Esophagus muscularis mucosa (tissue), 4 donors: ENCODE measurements at regions not wholly inside any gene's neighbourhood (a gene's known extent, or its start where the extent isn't known, plus 50 kb on each side); places are given as distances from the start of the nearest gene placed in this dataset.

Source experiments
- DNase-seq: peaks from one replicate; pipeline ENCODE4 v3.0.0-alpha.2; 2017; ENCODE audit errors: extremely low spot score
- H3K27ac ChIP-seq, 4 donors: fragments of 200-600 bp; sonication (generic); replicated peaks in 1 of 4; 1 replicate in 3 of 4; 2 replicates in 1 of 4; pipeline ENCODE4 v1.5.1; 2016 to 2019; ENCODE audit warnings: mild to moderate bottlenecking in 1 of 4
- H3K27me3 ChIP-seq, 4 donors: fragments of 200-600 bp; sonication (generic); one replicate each; pipeline versions ENCODE4 v1.5.1 to v1.6.0; 2016 to 2019
- H3K36me3 ChIP-seq, 4 donors: fragments of 200-600 bp; sonication (generic); one replicate each; pipeline ENCODE4 v1.5.1; 2016 to 2019
- H3K4me1 ChIP-seq, 4 donors: fragments of 200-600 bp; sonication (generic); one replicate each; pipeline ENCODE4 v1.5.1; 2016 to 2019
- H3K4me3 ChIP-seq, 4 donors: fragments of 200-600 bp; sonication (generic); 1 replicate in 2 of 4; 2 replicates in 2 of 4; pipeline ENCODE4 v1.5.1; 2016 to 2019; ENCODE audit warnings: mild to moderate bottlenecking in 4 of 4, moderate library complexity in 1 of 4
- H3K9me3 ChIP-seq, 4 donors: fragments of 200-600 bp; sonication (generic); 1 replicate in 3 of 4; 2 replicates in 1 of 4; pipeline ENCODE4 v1.5.1; 2016 to 2019
- EP300 ChIP-seq: sonication (generic); formaldehyde crosslinking; IDR thresholded peaks from one replicate; pipeline ENCODE4 v1.6.1; 2017; ENCODE audit warnings: antibody characterized with exemption
- POLR2A ChIP-seq: fragments of 450-650 bp; IDR thresholded peaks from one replicate; pipeline ENCODE4 v1.6.1; 2017; ENCODE audit warnings: antibody characterized with exemption, moderate library complexity, mild to moderate bottlenecking, low read depth
- POLR2AphosphoS5 ChIP-seq, 2 donors: sonication (generic); formaldehyde crosslinking; IDR thresholded peaks; one replicate each; pipeline ENCODE4 v1.6.1; 2017; ENCODE audit warnings: antibody characterized with exemption in 2 of 2
- WGBS: methylation state at CpG from one replicate; pipeline ENCODE4 v1.1.5; 2018; 5-methylcytosine and 5-hydroxymethylcytosine counted together
- intact Hi-C: fragments of 100-400 bp; cut with DNase I; formaldehyde crosslinking; loops from one replicate; pipeline ENCODE4 v1.15.1; 2023
- TF ChIP-seq, protein P1 (sequence below), 3 experiments: fragments of 200-600 bp in 2 of 3; fragments of 450-650 bp in 1 of 3; sonication (generic) in 2 of 3; IDR thresholded peaks; one replicate each; pipeline ENCODE4 v1.5.1; 2017 to 2019; ENCODE audit warnings: antibody characterized with exemption in 3 of 3, mild to moderate bottlenecking in 2 of 3, moderate library complexity in 1 of 3

DNA sequence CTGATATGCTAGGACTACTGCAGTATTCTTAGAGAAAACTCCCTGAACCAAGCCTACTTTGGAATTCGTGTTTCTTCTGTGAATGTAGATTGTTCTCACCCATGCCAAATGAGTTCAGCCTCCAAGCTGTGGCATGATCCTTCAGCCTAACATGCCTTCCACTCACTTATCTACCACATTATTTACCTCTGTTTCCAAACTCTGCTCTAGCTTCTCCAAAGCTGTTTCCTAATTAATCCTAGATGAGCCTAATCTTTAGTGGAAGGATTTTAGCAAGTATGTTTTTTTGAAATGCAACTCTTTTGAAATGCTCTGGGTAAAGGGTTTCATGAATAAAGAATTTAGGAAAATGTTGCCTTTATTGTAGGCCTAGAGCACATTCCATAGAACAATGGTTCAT, 152.9 kb upstream of the MMADHC start:
- H3K9me3 ChIP-seq: no peaks in the 10 kb centered on the region
- no peak overlapping the region for H3K4me3 ChIP-seq
- TF ChIP-seq, protein P1, sequence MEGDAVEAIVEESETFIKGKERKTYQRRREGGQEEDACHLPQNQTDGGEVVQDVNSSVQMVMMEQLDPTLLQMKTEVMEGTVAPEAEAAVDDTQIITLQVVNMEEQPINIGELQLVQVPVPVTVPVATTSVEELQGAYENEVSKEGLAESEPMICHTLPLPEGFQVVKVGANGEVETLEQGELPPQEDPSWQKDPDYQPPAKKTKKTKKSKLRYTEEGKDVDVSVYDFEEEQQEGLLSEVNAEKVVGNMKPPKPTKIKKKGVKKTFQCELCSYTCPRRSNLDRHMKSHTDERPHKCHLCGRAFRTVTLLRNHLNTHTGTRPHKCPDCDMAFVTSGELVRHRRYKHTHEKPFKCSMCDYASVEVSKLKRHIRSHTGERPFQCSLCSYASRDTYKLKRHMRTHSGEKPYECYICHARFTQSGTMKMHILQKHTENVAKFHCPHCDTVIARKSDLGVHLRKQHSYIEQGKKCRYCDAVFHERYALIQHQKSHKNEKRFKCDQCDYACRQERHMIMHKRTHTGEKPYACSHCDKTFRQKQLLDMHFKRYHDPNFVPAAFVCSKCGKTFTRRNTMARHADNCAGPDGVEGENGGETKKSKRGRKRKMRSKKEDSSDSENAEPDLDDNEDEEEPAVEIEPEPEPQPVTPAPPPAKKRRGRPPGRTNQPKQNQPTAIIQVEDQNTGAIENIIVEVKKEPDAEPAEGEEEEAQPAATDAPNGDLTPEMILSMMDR (IDR thresholded peaks at IDR 0.05): no peak
- 83% methylated on average over 1 of the region's 1 CpG for WGBS
- H3K27ac ChIP-seq: no peak overlapping the region
- DNase-seq: no peak
- intact Hi-C loops: no loop called here
- no peaks in the 10 kb centered on the region for H3K27me3 ChIP-seq
- no peaks in the 10 kb centered on the region for H3K36me3 ChIP-seq
- H3K4me1 ChIP-seq: peaks cover 0 to 14% (median 2%) of the 10 kb centered on the region in 4 donors

DNA sequence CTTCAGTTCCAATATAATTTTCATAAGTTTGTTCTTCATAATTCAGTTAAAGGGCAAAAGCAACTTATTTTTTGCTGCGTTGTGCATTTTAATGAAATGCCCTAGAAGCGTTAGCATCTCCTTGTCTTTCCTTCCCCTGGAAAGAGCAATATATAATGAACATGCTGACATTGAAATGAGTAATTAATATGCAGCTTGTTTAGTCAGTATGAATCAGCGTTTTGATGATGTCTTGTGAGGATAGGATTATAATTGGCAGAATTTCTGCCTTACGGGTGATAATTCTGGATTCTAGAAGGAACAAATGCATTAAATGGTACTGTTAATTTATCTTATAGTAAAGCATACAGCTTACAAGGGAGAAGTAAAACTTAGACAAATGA, 152.3 kb upstream of the MMADHC start:
- peaks cover 0 to 14% (median 5%) of the 10 kb centered on the region in 4 donors for H3K4me1 ChIP-seq
- intact Hi-C loops: no loop called here
- no peak for TF ChIP-seq POLR2AphosphoS5 (IDR thresholded peaks at IDR 0.05)
- no peak for TF ChIP-seq EP300
- TF ChIP-seq POLR2A: no peak
- TF ChIP-seq, protein P1 (IDR thresholded peaks at IDR 0.05): no peak
- H3K9me3 ChIP-seq: no peaks in the 10 kb centered on the region
- no peaks in the 10 kb centered on the region for H3K27me3 ChIP-seq
- no peak overlapping the region for H3K27ac ChIP-seq
- DNase-seq: no peak
- H3K36me3 ChIP-seq: no peaks in the 10 kb centered on the region
- 96% methylated on average over 4 of the region's 4 CpGs for WGBS
- no peak overlapping the region for H3K4me3 ChIP-seq

DNA sequence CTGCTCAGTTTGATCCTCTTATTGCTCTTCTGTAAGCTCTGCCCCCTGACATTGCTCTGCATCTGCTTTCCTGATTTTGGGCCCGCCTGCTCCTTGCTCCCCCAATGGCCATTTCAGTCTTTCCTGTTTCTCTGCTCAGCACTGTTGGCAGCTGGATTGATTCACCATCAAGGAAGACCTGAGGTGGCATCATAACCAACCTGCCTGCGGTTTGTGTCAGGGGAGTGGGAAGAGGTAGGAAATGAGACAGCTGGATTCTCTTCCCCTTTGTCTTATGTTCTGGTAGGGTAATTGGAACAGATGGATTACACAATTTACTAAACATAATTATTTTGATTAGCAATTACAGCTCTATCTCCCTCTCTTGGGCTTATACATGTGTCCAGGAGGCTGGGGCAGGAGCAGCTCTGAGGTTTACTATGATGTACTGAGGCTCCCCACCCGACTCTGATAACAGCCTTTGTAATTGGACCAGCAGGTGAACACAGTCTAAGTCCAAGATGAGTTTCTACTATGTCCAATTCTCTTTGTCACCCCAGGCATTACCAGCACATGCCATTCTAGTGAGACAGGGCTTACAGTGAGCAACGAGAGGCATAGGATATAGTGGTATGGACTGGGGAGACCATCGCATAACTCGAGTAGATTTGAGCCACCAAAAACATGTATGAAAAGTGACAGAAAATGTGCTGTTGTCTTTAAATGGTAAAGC, 151.8 kb upstream of the MMADHC start:
- DNase-seq: no peak
- 95% methylated on average over 6 of the region's 6 CpGs for WGBS
- Histone ChIP-seq H3K36me3 (no peaks in the 10 kb centered on the region), H3K4me3 (no peak overlapping the region), H3K4me1 (peaks cover 0 to 16% (median 8%) of the 10 kb centered on the region in 4 donors), H3K9me3 (no peaks in the 10 kb centered on the region), H3K27me3 (no peaks in the 10 kb centered on the region), H3K27ac (no peak overlapping the region)
- TF ChIP-seq, protein P1 (IDR thresholded peaks at IDR 0.05): no peak
- TF ChIP-seq EP300: no peak
- intact Hi-C loops: no loop called here

- Histone ChIP-seq H3K27me3 (no peaks in the 10 kb centered on the region), H3K27ac (no peak overlapping the region), H3K9me3 (no peaks in the 10 kb centered on the region), H3K36me3 (no peaks in the 10 kb centered on the region), H3K4me1 (peaks cover 0 to 22% (median 14%) of the 10 kb centered on the region in 4 donors), H3K4me3 (no peak overlapping the region)
- TF ChIP-seq POLR2AphosphoS5 (IDR thresholded peaks at IDR 0.05) (no peak), EP300 (no peak), POLR2A (no peak)
- TF ChIP-seq, protein P1 (IDR thresholded peaks at IDR 0.05): no peak
- no peak for DNase-seq
- intact Hi-C loops: no loop called here
- 93% methylated on average over 1 of the region's 1 CpG for WGBS
Measured at GRCh38 chr2:149738767-149739166, 151.2 kb upstream of the MMADHC start.

- intact Hi-C loops: no loop called here
Measured at GRCh38 chr2:149737896-149738295, 150.3 kb upstream of the MMADHC start.

More at GRCh38 chr2:149737896-149738295, 150.3 kb upstream of the MMADHC start:
- Histone ChIP-seq H3K27ac (no peak overlapping the region), H3K36me3 (no peaks in the 10 kb centered on the region), H3K4me3 (no peak overlapping the region), H3K4me1 (peaks cover 0 to 23% (median 14%) of the 10 kb centered on the region in 4 donors), H3K27me3 (no peaks in the 10 kb centered on the region), H3K9me3 (no peaks in the 10 kb centered on the region)
- TF ChIP-seq POLR2A: no peak
- TF ChIP-seq EP300: no peak
- no peak for TF ChIP-seq POLR2AphosphoS5 (IDR thresholded peaks at IDR 0.05)
- TF ChIP-seq, protein P1 (IDR thresholded peaks at IDR 0.05): no peak
- 94% methylated on average over 2 of the region's 2 CpGs for WGBS
- no peak for DNase-seq
